HepG2 (cell line): ENCODE measurements at regions not wholly inside any gene's neighbourhood (a gene's known extent, or its start where the extent isn't known, plus 50 kb on each side); places are given as distances from the start of the nearest gene placed in this dataset.

Source experiments
- ATAC-seq: fragments of 200-7000 bp; cut with Tn5 transposase; 3 replicates; pipeline ENCODE4 v1.9.1; 2020; ENCODE audit warnings: mild to moderate bottlenecking, moderate library complexity
- BruUV-seq: library from RNA; stranded (reverse); fragments of 400-500 nt; replicated peaks from 2 replicates; lab custom pipeline; 2021; lab: Mats Ljungman, UMichigan
- CTCF ChIA-PET: fragments of 300-600 bp; formaldehyde crosslinking; extraction: SDS; loops from one replicate; lab custom pipeline; 2021; ENCODE audit warnings: low total read pairs, inconsistent platforms, low intra/inter-chr PET ratio; lab: Yijun Ruan, JAX
- POLR2A ChIA-PET: fragments of 350-600 bp; sonication (Branson Sonifier 250); formaldehyde crosslinking; loops from one replicate; lab custom pipeline; 2020; ENCODE audit warnings: antibody characterized with exemption, inconsistent platforms; lab: Yijun Ruan, JAX
- DNase-seq: peaks from one replicate; pipeline ENCODE4 v3.0.0-alpha.2; 2015; ENCODE audit warnings: low spot score
- FAIRE-seq: peaks from 3 replicates; lab custom pipeline; 2011; peaks lifted over from hg19 to GRCh38; lab: Jason Lieb, UNC
- H2AFZ ChIP-seq: one replicate; pipeline ENCODE4 v1.6.1; 2011; ENCODE audit warnings: low read length, inconsistent platforms
- H3K27ac ChIP-seq: fragments of 300-600 bp; 3 replicates; pipeline ENCODE4 v1.8.0; 2011; ENCODE audit warnings: mixed run types, mild to moderate bottlenecking, mixed read lengths, low read length, inconsistent platforms; ENCODE audit not compliant: insufficient read depth; ENCODE audit errors: extremely low read length
- H3K27me3 ChIP-seq, 2 experiments: fragments of 200-600 bp in 1 of 2; 2 replicates in 1 of 2; 3 replicates in 1 of 2; pipeline versions ENCODE4 v1.6.0 to v1.8.0; 2011; ENCODE audit warnings: low read length in 2 of 2, mild to moderate bottlenecking in 2 of 2, moderate library complexity in 2 of 2, inconsistent platforms in 1 of 2; ENCODE audit not compliant: insufficient read depth in 2 of 2, control insufficient read depth in 1 of 2
- H3K36me3 ChIP-seq, 2 experiments: fragments of 200-600 bp in 1 of 2; replicated peaks in 1 of 2; 2 replicates in 1 of 2; 3 replicates in 1 of 2; pipeline versions ENCODE4 v1.5.1 to v1.8.0; 2011; ENCODE audit warnings: low read length in 2 of 2, inconsistent platforms in 1 of 2; ENCODE audit not compliant: insufficient read depth in 2 of 2, control insufficient read depth in 1 of 2
- H3K4me1 ChIP-seq: 2 replicates; pipeline ENCODE4 v1.5.1; 2012; ENCODE audit warnings: low read length, inconsistent platforms; ENCODE audit not compliant: insufficient read depth
- H3K4me2 ChIP-seq: 2 replicates; pipeline ENCODE4 v1.6.0; 2011; ENCODE audit warnings: low read depth, low read length, inconsistent platforms
- H3K4me3 ChIP-seq, 3 experiments: fragments of 200-600 bp in 1 of 3; sonication (generic), shearing (Covaris generic) in 1 of 3; replicated peaks in 1 of 3; 2 replicates each; pipeline ENCODE4 v1.5.1; 2011 to 2016; ENCODE audit warnings: low read length in 3 of 3, inconsistent platforms in 2 of 3, low read depth in 2 of 3, mild to moderate bottlenecking in 2 of 3, control low read depth in 1 of 3, mixed read lengths in 1 of 3; ENCODE audit not compliant: insufficient read depth in 1 of 3
- H3K79me2 ChIP-seq: one replicate; pipeline ENCODE4 v1.6.1; 2011; ENCODE audit warnings: low read length, inconsistent platforms; ENCODE audit not compliant: insufficient read depth
- H3K9ac ChIP-seq: 2 replicates; pipeline ENCODE4 v1.6.0; 2011; ENCODE audit warnings: mild to moderate bottlenecking, low read depth, low read length, inconsistent platforms; ENCODE audit not compliant: insufficient read depth
- H3K9me3 ChIP-seq: 2 replicates; pipeline ENCODE4 v1.5.1; 2012; ENCODE audit warnings: mild to moderate bottlenecking, low read length
- H4K20me1 ChIP-seq: 2 replicates; pipeline ENCODE4 v1.6.0; 2011; ENCODE audit warnings: inconsistent platforms, mild to moderate bottlenecking, low read length, moderate library complexity; ENCODE audit not compliant: insufficient read depth
- ETV6 ChIP-seq: sonication (generic); formaldehyde crosslinking; conservative IDR thresholded peaks from 2 replicates; pipeline ENCODE4 v1.4.0; 2020; ENCODE audit warnings: missing genetic modification reagents
- IKZF4 ChIP-seq: sonication (generic); formaldehyde crosslinking; IDR thresholded peaks from 2 replicates; pipeline ENCODE4 v1.5.1; 2020; ENCODE audit warnings: borderline replicate concordance, mild to moderate bottlenecking, low read depth, missing genetic modification reagents; ENCODE audit errors: not compliant biosample characterization
- MYPOP ChIP-seq: sonication (generic); formaldehyde crosslinking; IDR thresholded peaks from 2 replicates; pipeline ENCODE4 v1.8.1; 2023; ENCODE audit warnings: mild to moderate bottlenecking, moderate library complexity, missing genetic modification reagents
- RFX1 ChIP-seq: fragments of 450-650 bp; IDR thresholded peaks from 2 replicates; pipeline ENCODE4 v1.6.1; 2017
- SALL2 ChIP-seq: sonication (generic); formaldehyde crosslinking; IDR thresholded peaks from 2 replicates; pipeline ENCODE4 v1.8.1; 2023; ENCODE audit warnings: mild to moderate bottlenecking, missing genetic modification reagents, inconsistent platforms
- SIN3B ChIP-seq: fragments of 150-350 bp; IDR thresholded peaks from 2 replicates; pipeline ENCODE4 v1.6.1; 2014; ENCODE audit warnings: low read length
- SMAD1 ChIP-seq: sonication (generic); formaldehyde crosslinking; IDR thresholded peaks from 2 replicates; pipeline ENCODE4 v1.4.0; 2020; ENCODE audit warnings: missing genetic modification reagents, low read depth, mild to moderate bottlenecking, borderline replicate concordance
- TEF ChIP-seq: sonication (generic); formaldehyde crosslinking; IDR thresholded peaks from 2 replicates; pipeline ENCODE4 v1.5.0; 2020; ENCODE audit warnings: missing genetic modification reagents
- ZBTB7B ChIP-seq: sonication (generic); formaldehyde crosslinking; IDR thresholded peaks from 2 replicates; pipeline ENCODE4 v1.4.0; 2020; ENCODE audit warnings: missing genetic modification reagents
- ZC3H4 ChIP-seq: sonication (generic); formaldehyde crosslinking; IDR thresholded peaks from 2 replicates; pipeline ENCODE4 v1.4.0; 2020; ENCODE audit warnings: missing genetic modification reagents, borderline replicate concordance
- ZFP82 ChIP-seq: sonication (generic); formaldehyde crosslinking; IDR thresholded peaks from 2 replicates; pipeline ENCODE4 v1.5.1; 2020; ENCODE audit warnings: mild to moderate bottlenecking, missing genetic modification reagents, borderline replicate concordance
- ZMYM4 ChIP-seq: sonication (generic); formaldehyde crosslinking; IDR thresholded peaks from 2 replicates; pipeline ENCODE4 v1.8.1; 2023; ENCODE audit warnings: mild to moderate bottlenecking, missing genetic modification reagents
- ZNF317 ChIP-seq: sonication (generic); formaldehyde crosslinking; IDR thresholded peaks from 2 replicates; pipeline ENCODE4 v1.5.0; 2020; ENCODE audit warnings: mild to moderate bottlenecking, missing genetic modification reagents
- ZNF329 ChIP-seq: sonication (generic); formaldehyde crosslinking; IDR thresholded peaks from 2 replicates; pipeline ENCODE4 v1.9.0; 2021; ENCODE audit warnings: low read depth, mild to moderate bottlenecking, missing genetic modification reagents
- ZNF367 ChIP-seq: sonication (generic); formaldehyde crosslinking; IDR thresholded peaks from 2 replicates; pipeline ENCODE4 v1.4.0; 2020; ENCODE audit warnings: missing genetic modification reagents, borderline replicate concordance
- ZNF550 ChIP-seq: sonication (generic); formaldehyde crosslinking; IDR thresholded peaks from 2 replicates; pipeline ENCODE4 v1.4.0; 2020; ENCODE audit warnings: mild to moderate bottlenecking, missing genetic modification reagents, borderline replicate concordance
- WGBS: methylation state at CpG from one replicate; pipeline ENCODE4 v1.1.6; 2017; ENCODE audit warnings: low lambda C conversion rate; 5-methylcytosine and 5-hydroxymethylcytosine counted together
- in situ Hi-C: cut with HindIII; loops from 2 replicates; pipeline ENCODE4 v1.10.0; 2017; ENCODE audit warnings: low pct_unique_long_range_greater_than_20kb; ENCODE audit not compliant: extremely low pct_ligation_motif_present
- intact Hi-C: fragments of 100-400 bp; cut with micrococcal nuclease; formaldehyde crosslinking; loops from one replicate; pipeline ENCODE4 v1.10.0; 2022; ENCODE audit not compliant: unreplicated experiment

DNA sequence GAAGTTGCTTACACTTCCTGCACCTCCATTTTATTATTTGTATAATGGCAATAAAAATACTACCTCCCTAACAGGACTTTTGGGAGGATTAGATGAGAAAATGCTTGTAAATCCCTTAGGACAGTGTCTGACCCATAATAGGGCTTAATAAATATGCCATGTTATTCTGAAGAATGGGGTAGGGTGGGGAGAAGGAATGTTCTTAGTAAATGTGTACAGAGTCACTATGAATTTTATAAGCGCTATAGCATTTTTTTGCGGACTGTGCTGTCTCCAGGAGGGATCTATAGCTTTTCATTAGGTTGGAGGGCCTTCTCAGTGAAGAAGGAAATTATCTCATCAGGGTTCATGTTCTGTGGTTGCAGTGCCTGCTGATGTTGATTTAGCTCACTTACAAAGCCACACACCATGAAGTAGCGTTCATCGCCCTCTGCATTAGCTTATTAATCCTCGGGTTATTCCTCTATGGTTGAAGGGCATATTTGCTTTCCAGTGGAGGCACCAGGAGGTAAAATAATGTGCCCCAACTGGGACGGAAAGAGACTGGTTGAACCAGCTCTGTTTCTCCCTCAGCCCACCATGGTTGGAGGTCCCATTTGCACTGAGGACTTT is 497.1 kb downstream of the ARHGEF28 start (continued):
- no peak for TF ChIP-seq TEF (CRISPR knock-in tag)
- TF ChIP-seq IKZF4 (CRISPR knock-in tag) = no peak

DNA sequence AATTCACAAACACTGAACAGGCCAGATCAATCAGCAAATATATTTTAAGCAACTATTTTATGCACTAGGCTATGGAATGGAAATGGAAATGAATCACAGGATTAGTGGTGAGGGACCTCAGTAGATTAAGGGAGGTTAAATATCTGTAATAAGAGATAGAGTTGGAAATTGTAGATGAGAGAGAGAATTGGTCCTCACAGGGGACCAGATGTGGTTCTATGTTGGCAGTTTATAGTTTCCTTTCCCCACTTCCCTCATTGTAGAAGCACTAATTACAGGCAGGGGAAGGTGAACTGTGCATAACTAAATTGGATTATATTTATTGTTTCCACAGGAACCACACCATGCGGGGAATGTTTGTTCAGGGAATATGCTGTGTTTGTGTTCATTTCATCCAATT is 496.2 kb downstream of the ARHGEF28 start:
- CTCF ChIA-PET = no interaction called here
- intact Hi-C loops = no loop called here

GRCh38 chr5:74120585-74120984 is 494.6 kb downstream of the ARHGEF28 start:
- Histone ChIP-seq H3K4me3 (no peak overlapping the region), H3K27me3 (peaks cover 0 to 3% of the 10 kb centered on the region in 2 experiments; a peak in 1 of 5 replicates), H3K4me1 (no peaks in the 10 kb centered on the region), H3K27ac (no peak overlapping the region), H3K9ac (no peak overlapping the region), H4K20me1 (no peaks in the 10 kb centered on the region), H3K4me2 (no peak overlapping the region), H2AFZ (no peak overlapping the region), H3K9me3 (no peaks in the 10 kb centered on the region), H3K79me2 (no peaks in the 10 kb centered on the region), H3K36me3 (no peaks in the 10 kb centered on the region)
- intact Hi-C loops = no loop called here
- in situ Hi-C loops = no loop called here
- ChIA-PET CTCF (no interaction called here), POLR2A (no interaction called here)
- no TSS peak for BruUV-seq
- ATAC-seq (no peak), DNase-seq (no peak), FAIRE-seq (no peak)
- WGBS = 60% methylated on average over 3 of the region's 3 CpGs
- TF ChIP-seq RFX1 (no peak), ZNF550 (CRISPR knock-in tag) (no peak), ZBTB7B (CRISPR knock-in tag) (no peak), ZMYM4 (CRISPR knock-in tag) (no peak), ETV6 (CRISPR knock-in tag) (no peak), ZC3H4 (CRISPR knock-in tag) (no peak), ZFP82 (CRISPR knock-in tag) (no peak), ZNF329 (no peak), SALL2 (CRISPR knock-in tag) (no peak), MYPOP (CRISPR knock-in tag) (no peak), ZNF367 (CRISPR knock-in tag) (no peak)

More for the DNA sequence above, 496.2 kb downstream of the ARHGEF28 start:
- Histone ChIP-seq H3K4me3 (no peak overlapping the region), H3K9ac (no peak overlapping the region), H3K36me3 (no peaks in the 10 kb centered on the region), H3K4me2 (no peak overlapping the region), H3K4me1 (no peaks in the 10 kb centered on the region), H3K79me2 (no peaks in the 10 kb centered on the region), H3K27me3 (peaks cover 0 to 4% of the 10 kb centered on the region in 2 experiments; a peak in 1 of 5 replicates), H3K27ac (no peak overlapping the region), H2AFZ (no peak overlapping the region), H3K9me3 (no peaks in the 10 kb centered on the region), H4K20me1 (no peaks in the 10 kb centered on the region)
- WGBS = 75% methylated on average over 1 of the region's 1 CpG
- TF ChIP-seq SMAD1 (no peak), SIN3B (no peak), ZNF317 (CRISPR knock-in tag) (no peak)
- no peak for DNase-seq
- no peak for FAIRE-seq
- no TSS peak for BruUV-seq
- POLR2A ChIA-PET = no interaction called here
- in situ Hi-C loops = no loop called here
- no peak for ATAC-seq
